SW 1271 (cell line): ENCODE measurements at regions not wholly inside any gene's neighbourhood (a gene's known extent, or its start where the extent isn't known, plus 50 kb on each side); places are given as distances from the start of the nearest gene placed in this dataset.

Source experiments
- DNase-seq, 2 experiments: peaks; one replicate each; lab custom pipeline; 2025; lab: John Stamatoyannopoulos, UW

- peak in 1 of 2 experiments; percentile 23 for DNase-seq
Measured at GRCh38 chr13:76711550-76712182, 174.5 kb downstream of the KCTD12 start.

DNA sequence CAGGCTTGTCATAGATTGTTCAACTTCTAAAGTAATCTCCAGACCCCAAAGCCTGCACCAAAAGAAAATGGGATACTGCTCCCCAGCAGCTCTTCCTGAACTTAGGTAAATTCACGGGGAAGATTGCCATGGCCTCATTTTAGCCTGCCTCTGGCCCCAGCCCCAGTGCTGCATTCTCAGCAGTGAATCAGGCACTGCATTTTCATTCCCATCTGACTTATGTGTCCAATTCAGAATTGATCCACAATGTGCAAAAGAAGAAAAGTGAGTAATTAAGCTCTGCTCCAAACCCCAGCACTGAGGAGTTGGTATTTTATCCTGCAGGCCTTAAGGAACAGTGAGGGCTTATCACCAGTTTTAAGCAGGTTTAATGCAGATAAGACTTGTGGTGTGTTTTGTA lies 176.4 kb downstream of the KCTD12 start:
- no peak for DNase-seq

DNA sequence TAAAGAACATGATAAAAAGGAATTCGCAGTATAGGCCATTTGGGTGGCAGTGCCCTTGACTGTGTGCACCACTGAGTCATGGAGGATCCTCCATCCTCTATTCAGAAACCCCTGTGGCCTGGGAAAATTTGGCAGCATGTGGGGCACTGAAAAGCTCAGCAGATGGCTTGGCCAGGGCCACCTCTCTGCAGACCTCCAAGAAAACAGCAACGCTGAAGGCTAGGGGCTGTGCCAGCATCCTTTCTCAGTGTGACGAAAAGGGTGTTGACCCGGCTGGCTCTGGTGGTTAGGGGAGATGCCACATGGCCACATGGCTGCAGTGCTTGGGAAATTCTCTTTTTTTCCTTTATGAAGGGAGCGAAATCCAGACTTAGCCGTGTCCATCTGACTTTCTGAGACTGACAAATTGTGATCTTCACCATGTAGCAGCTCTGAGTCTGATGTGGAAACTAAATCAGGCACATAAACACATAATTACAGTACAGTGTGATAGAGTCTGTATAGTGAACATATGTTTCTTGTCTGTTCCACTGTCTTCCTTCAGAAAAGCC lies 178.0 kb downstream of the KCTD12 start:
- DNase-seq, result no peak

DNA sequence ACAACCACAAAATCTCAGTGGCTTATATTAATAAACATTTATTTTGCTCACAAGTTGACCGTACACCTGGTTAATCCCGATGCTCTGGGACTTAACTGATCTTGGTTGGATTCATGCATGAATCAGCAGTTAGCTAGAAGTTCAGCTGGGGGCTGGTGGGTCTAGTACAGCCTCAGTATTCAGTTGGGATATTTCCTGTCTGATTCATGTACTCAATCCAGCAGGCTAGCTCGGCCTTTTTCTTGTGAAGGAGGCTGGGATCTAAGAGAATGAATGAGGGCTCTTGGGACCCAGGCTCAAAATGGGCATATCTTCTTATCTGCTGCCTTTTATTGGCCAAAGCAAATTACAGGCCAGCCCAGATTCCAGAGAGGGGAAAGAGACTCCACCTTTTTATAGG lies 178.8 kb downstream of the KCTD12 start:
- no peak for DNase-seq

DNA sequence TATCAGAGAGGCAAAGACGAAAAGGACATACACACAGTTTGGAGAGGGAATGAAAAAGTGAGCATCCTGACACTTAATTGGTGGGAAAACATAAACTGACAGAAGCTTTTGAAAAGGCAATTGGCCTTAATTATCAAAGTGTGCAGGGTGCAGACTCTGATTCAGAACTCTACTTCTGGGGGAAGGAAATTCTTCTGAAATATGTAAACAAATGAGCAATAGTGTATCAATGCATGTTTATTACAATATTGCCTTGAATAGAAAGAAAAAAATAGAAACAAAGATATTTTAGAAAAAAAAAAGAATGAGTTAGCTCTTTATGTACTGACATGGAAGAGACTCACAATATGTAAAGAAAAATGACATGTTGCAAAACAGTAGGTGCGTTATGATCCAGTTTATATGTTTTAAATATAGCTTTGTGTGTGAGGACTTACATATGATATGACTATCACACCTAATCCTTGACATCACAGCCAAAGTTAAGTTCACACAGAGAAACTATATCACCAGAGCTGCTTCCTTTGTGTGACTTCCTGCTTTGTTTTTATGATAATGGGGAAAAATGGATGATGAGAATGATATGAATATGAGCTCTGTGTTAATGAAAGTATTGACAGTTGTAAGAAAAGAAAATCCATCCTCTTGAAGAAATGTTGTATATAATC lies 182.4 kb downstream of the KCTD12 start:
- no peak for DNase-seq

GRCh38 chr13:76703216-76703615 lies 183.0 kb downstream of the KCTD12 start:
- DNase-seq, result no peak

DNA sequence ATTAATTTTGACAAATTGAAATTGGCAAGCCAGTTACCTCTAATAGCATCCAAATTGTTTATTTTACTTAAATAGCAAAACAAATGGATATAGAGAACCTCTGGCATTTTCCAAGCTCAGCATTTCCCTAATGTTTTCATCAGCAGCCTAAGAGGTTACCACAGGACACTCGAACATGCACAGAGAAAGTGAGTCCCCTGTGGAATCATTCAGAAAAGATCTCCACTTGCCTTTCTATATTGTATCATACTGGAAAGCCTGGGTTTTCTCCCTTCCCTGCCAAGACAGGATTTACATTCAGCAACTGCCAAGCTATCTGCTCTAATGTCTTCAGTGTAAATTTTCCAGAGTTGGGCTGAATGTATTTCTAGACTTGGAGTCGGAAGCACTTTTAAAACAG lies 188.9 kb downstream of the KCTD12 start:
- no peak for DNase-seq

GRCh38 chr13:76696370-76696769 lies 189.8 kb downstream of the KCTD12 start:
- no peak for DNase-seq

GRCh38 chr13:76693086-76693485 lies 193.1 kb downstream of the KCTD12 start:
- no peak for DNase-seq

- no peak for DNase-seq
Measured at GRCh38 chr13:76692346-76692745, 193.9 kb downstream of the KCTD12 start.

DNA sequence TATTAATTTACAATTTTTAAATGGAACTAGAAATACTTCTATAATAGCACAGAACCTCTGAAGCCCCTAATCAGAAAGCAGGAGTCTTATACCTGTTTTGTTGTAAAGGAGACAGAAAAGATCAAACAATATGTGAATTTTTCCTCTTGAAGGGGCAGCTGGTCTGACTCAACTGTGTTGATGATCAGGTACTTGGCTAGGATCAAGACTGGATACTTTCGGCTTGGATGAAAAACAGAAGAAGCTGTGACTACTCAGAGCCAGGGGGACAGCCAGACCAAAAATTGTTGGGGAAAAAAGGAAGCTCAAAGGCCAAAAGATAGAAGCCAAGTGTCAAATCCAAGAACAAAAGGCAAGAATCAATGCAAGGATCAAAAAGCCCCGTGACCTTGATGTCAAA lies 195.6 kb downstream of the KCTD12 start:
- DNase-seq, result no peak

- no peak for DNase-seq
Measured at GRCh38 chr13:76687467-76687866, 198.7 kb downstream of the KCTD12 start.

DNA sequence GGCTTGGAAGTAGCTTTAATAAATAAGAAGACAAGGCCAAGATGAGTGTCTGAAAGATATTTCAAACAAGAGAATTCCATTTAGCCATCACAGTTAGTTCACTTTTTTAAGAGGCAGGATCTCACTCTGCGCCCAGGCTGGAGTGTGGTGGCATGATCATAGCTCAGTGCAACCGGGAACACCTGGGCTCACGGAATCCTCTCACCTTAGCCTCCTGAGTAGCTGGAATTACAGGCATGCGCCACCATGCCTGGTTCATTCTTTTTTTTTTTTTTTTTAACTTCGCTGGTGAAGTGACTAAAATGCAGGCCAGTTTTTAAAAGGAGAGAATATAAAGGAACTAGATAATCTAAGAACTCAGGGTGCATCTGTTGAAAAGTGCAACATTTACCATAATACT lies 200.3 kb downstream of the KCTD12 start:
- no peak for DNase-seq

- DNase-seq, result no peak
Measured at GRCh38 chr13:76684336-76684735, 201.9 kb downstream of the KCTD12 start.

GRCh38 chr13:76683854-76684253 lies 202.4 kb downstream of the KCTD12 start:
- DNase-seq, result no peak

GRCh38 chr13:76683168-76683567 lies 203.0 kb downstream of the KCTD12 start:
- DNase-seq, result no peak

- no peak for DNase-seq
Measured at GRCh38 chr13:76680112-76680511, 206.1 kb downstream of the KCTD12 start.

DNA sequence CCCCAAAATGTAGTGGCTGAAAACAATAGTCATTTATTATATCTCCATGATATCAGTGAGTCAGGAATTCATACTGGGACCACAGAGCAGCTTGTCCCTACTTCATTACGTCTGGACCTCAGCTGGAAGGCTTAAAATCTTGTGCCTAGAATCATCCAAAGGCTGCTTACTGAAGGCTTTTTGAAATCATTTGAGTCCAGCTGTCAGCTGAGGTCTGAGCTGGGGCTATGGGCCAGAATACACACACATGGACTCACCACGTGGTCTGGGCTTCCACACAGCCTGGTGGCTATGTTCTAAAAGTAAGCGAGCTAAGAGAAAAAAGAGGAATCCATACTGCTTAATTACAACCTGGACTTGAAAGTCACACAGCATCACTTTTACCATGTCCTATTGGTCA lies 209.2 kb downstream of the KCTD12 start:
- DNase-seq, result no peak

- DNase-seq, result no peak
Measured at GRCh38 chr13:76672420-76672819, 213.8 kb downstream of the KCTD12 start.

DNA sequence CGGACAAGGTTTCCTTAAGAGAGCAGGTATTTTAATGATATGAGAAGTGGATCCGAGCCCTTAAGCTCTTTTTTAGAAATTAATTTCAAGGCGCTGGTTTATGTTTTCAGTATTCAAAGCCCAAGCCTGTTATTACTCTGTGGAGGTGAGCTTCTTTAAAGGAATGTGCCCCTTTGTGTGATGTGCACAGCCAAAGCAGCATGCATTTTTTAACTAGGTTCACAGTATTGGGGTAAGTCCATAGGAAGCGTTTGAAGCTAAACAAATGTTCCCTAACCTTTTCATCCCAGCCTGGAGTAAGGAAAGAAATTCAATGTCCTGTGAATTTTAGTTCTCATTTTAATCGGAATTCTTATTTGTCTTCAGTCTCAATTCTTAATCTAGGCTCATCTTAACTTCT lies 217.5 kb downstream of the KCTD12 start:
- no peak for DNase-seq

DNA sequence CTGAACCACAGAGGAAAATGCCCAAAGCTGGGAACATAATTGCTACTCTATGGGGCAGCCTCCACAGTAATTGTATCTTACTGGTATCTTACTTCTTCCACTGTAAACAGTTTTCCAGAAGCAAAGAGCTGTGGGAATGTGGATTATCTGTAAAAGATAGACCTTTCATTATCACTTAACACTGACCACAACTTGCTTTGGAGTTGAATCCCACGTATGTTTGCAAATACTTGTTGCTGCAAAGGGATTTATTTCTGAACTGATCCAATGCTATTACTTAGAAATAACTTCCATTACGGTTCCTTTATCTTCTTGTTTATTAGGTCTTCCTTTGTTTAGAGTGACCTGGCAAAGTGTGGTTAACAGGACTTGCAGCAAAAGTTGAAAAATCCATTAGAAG lies 218.1 kb downstream of the KCTD12 start:
- DNase-seq, result no peak

DNA sequence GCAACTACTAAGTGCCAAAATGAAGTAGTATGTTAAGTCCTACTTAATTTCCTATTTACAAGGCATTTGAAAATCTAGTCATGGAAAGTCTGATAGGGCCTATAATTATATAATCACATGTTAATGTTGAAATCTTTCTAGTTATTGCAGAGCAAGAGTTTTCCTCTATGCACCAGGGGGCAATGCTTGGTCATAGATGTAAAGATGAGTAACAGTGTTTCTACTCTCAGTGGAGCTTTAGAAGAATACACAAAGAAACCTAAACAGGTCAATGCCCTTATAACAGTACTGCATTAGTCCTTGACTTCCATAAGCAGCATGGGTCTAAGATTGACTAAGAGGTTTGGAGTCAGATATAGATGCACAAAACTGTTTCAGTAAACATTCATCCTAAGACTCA lies 218.7 kb downstream of the KCTD12 start:
- peak in 1 of 2 experiments; percentile 19 for DNase-seq

DNA sequence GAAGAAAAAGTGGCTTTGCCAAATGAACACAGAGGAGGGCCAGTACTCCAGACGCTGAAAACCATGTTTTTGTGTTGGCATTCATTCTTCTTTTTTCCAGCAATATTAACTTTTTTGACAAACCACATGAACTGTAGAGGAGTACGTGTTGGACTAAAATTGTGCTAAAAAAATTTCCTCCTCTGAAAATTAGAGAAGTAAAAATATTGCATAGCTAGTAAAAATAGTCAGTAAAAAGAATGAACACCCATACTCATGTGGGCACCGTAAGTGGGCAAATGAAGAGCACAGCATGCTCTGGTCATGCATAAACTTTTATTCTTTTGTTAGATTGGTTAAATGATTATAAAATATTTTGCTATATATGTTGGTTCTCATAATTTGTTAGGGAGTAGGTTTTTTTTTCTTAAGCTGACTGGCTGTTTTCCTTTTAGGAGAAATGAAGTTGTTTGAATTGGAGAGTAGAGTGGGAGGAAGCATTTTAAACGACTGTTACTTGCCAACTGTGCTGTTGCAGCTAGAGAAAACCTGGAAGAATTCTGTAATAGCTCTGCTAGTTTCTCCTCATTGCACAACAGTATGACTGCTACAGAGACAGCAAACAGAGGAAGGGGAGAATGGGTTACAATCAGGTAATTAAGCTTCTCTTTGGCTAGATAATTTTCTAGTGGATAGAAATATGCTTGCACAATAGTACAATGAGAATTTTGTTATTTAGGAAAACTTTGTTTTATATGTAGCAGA lies 222.4 kb downstream of the KCTD12 start:
- DNase-seq, result no peak
